ENCODE measurements at regions not wholly inside any gene's neighbourhood (a gene's known extent, or its start where the extent isn't known, plus 50 kb on each side); places are given as distances from the start of the nearest gene placed in this dataset.

DNA sequence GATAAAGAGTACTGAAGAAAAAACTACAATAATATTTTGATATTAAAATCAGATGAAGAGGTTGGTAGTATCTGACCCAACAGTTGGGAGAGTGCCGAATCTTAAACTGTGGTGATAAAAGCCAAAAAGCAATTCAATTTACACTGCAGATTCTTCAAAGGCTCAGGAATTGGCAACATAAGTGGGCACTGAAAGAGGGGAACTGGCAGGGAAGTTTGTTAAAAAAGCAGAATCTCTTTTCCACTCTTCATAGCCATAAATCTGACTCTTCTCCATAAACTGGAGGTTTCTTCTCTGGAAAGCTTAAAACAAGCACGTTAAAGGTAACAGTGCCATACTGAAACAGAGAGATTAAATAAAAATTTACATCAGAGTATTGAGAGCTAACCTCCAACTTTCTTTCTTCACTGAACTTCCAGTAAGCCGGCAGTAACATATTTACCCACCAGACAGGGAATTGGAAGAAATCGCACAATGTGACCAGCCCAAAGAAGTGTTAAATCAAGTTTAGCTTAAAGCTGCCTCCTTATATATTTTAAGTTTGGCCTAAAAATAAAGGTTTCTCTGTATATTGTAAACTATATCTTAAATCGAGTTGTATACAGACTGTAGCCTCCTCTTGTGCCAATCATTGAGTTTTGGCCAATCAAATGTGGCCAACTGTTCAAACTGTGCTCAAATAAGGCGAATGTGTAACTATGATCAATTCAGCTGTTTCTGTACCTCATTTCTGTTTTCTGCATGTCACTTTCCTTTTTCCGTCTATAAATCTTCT lies 358.3 kb downstream of the NXPE2 start:
- no peak for DNase-seq (ENCODE audit: low spot score)

DNA sequence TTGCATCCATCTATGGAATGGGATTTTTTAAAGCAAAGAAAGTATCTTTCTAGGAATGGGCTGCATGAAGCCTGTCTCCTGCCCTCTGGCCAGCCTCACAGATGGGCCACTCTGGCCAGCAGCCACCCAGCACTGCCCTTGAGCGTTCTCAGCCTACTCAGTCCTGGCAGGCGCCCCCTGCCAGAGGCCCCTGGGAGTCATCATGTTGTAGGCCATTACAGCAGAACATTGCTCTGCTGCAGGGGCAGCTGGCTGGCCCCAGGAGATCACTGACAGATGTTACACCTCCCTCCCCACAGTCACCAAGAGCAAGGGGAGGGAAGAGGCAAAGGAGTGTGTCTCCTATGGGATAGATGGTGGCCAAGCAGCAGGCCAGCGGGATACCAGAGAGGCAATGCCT lies 363.7 kb downstream of the NXPE2 start:
- no peak for DNase-seq (ENCODE audit: low spot score)

DNA sequence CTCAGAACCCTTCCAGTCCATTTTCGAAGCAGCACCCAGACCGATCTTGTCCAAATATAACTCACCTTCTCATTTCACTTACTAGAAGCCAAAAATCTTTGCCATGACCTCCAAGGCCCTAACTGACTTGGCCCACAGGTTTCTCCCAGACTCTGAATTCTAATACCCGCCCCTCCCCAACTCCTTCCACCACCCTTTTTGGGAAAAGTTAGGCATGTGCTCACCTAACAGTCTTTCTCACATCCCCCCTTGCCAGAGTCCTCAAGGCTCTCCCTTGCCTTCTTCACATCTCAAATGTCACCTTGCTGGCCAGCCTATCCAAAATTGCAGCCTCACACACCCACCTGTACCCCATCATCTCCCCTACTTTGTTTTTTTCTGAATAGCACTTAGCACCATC lies 369.3 kb downstream of the NXPE2 start:
- DNase-seq (ENCODE audit: low spot score) = no peak

DNA sequence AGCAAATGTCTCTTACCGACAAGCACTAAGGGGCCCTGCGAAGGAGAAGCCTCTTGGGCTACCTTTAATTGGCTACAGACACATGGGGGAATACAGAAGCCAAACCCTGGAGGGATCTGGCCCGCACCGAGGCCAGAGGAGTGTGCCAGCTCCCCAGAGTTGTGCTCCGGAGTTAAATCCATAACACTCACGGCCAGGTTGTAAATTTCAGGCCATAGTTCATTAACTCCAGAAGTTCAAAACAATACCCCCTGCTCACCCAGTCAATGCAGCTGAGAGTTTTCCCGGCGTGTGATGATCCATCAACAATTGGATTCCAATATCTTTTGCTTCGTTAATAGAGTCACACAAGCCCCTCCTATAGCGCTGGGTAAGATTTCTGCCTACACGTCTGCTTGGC lies 371.5 kb downstream of the NXPE2 start:
- DNase-seq (ENCODE audit: low spot score) = no peak

DNA sequence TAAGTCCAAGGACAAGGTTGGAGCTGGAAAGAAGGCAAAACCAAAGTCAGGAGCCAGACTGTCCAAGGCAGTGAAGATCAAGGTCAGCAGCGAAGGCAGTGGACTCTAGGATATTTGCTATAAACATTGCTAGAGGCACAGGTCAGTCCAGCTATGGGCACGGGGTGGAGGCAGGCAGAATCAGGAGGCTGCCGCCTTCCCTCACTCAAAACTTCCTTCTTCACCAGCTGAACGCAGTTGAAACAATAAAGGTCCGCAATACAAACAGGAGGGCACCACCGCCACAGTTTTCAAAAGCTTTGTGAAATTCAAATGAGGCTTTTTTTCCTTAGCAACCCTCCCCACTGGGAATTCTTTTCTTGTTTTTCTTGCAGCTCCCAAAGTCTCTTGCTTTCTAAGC lies 372.4 kb downstream of the NXPE2 start:
- DNase-seq (ENCODE audit: low spot score) = no peak

DNA sequence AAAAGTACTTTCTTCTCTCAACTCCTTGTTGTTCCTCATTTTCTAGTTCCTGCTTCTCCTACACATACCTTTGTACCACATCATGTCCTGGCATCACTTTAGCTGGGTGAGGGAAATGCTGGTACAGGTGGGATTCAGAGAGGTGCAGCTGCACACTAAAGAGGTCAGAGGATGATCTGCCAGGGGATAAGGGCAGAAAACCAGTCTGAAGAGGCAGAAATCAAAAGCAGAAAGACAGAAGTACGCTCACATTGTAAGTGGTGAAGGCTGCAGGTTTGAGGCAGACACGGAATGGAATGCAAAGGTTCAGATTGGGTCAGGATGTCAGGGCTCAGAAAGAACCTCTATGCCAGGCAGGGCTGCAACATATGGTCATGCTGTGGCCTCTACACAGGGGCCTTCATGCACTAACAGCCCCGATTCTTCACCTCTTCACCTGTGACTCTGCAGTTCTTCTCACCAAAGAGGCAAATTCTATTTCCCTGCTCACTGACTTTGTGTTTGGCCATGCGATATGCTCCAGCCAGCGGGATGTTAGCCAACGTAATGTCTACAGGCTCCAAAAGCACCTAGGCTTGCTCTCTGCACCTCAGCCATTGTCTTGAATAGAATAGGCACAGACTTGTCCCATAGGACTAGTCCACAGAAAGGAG lies 373.7 kb downstream of the NXPE2 start:
- DNase-seq (ENCODE audit: low spot score) = no peak

DNA sequence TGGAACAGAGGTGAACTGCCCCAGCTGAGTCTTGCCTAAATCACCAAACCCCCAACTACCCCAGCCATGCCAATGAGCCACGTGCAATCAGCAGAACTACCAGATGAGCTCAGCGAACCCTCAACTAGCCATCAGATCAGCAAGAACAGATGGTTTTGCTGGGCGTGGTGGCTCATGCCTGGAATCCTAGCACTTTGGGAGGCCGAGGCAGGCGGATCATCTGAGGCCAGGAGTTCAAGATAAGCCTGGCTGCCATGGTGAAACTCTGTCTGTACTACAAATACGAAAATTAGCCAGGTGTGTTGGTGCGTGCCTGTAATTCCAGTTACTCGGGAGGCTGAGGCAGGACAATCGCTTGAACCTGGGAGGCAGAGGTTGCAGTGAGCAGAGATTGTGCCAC lies 374.3 kb downstream of the NXPE2 start:
- DNase-seq (ENCODE audit: low spot score) = no peak

DNA sequence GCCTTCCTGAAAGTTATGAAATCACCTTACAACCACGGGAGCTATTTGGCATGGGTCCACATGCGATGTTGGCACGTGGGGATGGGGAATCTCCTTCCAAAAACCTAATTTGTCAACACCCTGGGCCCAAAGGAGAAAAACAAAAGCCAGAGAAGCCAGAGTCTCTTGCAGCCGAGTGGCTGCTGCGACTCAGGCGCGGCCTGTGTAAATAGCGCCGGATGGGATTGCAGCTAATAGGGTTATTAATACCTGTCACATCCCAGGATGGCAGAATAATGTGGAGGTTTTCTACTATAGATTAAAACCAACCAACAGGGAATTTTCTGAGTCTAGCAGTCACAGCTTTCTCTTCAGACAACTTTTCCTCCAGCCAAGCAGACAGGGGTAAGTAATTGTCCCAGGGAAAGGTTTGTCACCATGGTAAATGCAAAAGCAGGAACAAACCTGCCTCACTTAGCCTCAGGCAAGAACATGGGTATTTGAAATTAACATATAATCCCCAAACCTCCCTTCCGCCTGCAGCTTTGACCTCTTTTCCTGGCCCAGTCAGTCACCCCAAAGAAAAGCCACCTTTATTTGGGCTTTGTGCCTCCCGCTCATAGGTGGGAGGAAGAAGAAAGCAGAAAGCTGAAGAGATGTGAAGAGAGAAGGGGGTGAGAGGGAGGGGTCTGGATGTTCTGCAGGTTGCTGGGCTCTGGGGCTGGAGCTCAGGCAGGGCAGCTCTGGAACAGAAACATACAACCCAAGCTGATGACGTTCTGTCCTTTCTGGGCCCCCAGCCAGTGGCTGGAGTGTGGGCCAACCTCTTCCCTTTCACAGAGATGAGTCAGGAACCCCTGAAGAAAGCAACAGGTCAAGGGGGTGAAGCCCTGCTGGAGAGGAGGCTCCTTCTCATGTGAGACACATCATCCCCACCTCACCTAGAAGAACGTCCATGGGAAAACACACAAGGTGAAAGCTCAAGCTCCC lies 376.5 kb downstream of the NXPE2 start:
- no peak for DNase-seq (ENCODE audit: low spot score)

DNA sequence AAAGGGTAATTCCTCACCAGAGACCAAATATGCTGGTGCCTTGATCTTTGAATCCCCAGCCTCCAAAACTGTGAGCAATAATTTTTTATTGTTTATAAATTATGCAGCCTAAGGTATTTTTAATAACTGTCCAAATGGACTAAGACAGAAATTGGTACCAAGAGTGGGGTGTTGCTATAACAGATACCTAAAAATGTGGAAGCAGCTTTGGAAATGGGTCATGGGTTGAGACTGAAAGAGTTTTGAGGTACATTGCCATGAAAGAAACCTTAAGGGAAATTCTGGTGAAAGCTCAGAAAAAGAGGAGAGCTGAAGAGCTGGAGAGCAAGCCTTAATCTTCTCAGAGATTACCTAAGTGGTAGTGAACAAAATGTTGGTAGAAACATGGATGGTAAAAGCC lies 378.2 kb downstream of the NXPE2 start:
- no peak for DNase-seq (ENCODE audit: low spot score)

DNA sequence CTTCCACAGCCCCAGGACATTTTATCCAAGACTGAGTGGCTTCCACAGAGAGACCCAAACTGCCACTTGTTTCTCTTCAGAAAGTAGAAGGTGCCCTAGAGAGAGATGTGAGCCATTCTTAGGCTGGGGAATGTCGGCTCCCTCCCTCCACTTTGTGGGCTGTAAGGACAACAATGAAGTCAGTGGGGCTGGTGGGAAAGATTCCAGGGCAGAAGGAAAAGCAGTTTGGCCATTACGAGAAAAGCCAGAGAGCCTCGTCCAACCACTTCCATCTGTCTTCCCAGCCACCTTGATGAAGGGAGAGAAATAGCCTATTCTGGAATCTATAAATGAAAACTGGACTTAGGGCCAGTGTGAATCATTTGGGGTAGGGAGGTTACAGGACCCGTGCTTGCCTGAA lies 382.5 kb downstream of the NXPE2 start:
- DNase-seq (ENCODE audit: low spot score) = no peak

DNA sequence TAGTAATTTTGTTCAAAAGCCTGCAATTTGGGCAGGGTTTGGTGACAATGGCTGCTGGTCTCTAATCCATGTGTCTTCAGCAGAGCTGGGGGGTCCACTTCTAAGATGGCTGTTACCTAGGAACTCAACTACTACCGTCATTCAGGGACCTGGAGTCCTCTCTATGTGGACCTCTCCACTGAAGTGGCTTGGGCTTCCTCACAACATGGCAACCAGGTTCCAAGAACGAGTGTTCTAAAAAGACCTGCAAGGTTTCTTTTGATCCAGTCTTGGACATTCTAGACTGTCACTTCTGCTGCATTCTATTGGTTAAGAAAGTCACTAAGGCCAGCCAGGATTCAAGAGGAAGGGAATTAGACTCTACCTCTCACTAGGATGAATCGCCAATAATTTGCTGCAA lies 387.0 kb downstream of the NXPE2 start:
- no peak for DNase-seq (ENCODE audit: low spot score)

DNA sequence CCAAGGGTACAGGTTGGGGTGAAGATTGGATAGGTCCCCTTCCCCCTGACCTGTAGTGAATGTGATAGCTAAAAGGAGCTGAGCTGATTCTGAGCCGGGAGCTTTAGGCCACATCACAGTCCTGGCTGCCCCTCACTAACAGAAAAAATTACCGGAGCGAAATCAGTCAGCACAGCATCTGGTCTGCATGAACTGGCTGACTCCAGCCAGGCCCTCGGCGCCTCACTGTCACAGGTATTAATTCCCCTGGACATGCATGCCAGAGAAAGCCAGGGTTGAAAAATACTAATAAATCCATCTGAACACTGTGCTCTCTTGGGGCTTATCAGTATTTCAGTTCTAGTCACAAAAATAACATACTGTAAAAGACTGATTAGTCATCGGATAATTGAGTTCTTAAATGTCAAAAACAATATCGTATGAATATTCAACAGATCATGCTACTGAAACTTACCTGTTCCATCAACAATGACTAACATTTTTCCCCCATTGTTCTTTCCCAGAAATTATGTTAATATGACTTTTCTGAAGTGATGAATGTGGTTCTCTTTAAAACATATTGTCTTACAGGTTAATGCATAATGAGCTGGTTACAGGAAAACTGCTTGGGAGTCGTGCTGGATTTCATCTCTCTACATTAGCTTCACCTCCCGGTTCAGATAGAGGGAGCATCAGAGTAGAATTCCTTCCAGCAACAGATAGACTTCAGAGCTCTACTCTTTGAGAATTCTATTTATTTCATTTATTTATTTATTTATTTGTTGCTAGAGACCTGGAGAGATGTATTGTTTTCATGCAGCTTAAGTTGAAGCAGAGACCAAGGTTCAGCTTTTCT lies 387.7 kb downstream of the NXPE2 start:
- DNase-seq (ENCODE audit: low spot score) = no peak

DNA sequence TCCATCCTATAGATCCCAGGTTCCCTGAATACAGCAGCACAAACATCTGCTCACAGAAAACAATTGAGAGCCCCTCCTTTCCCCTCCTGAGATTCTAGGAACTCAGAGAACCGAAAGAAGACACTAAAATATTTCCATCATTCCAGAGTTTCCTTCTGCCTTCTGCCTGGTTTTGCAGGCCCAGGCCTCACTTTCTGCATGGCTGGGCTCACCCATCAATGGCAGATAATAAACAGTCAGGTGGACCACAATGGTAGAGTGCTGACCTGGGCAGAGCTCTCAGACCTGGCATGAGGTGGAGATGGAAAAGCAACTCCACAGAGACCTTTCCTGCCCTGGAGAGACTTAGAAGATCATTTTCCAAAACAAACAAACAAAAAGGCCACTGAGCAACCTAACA lies 389.1 kb downstream of the NXPE2 start:
- no peak for DNase-seq (ENCODE audit: low spot score)

DNA sequence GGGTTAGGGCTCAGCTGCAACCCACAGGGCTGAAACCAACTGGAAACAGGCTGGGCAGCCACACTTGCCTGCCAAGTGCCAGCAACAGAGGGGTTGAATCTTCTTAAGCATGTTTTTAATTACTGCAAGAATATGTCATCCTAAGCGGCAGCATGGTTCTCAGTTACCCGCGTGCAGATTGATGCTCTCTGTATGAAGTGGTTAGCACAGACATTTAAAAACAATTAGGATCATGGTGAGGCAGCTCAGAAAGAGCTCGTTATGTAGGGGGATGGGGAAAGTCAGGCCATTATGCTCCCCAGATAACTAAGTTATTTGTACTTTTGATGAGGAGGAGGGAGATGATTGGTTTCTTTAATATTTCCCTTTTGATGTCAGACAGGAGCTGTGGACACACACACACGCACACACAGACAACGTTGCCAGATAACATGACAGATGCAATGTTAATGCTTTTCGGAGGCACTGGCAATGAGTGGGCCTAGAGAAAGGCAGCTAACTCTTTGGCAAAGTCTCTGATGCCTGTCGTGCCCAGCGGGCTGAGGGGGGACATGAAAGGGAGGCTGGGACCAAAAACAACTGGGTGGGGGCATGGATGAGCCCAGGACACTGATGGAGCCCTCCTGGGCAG lies 389.7 kb downstream of the NXPE2 start:
- DNase-seq (ENCODE audit: low spot score) = no peak

DNA sequence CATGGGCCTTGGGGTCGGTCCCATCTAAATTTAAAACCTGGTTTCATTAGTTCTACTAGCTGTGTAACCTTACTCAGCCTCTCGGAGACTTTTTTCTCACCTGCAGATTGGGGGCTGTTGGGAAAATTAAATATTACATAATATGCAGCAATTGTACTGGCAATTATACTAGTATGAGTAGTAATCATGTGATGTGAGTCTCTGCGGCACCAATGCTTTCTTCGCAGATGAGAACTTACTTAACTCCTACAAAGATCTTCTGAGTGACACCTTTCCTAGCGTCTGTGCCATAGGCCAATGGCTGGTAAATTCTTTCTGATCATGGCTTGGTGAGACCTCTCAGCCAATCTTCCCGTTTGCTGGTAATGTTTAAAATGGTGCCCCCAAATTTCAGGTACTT lies 391.3 kb downstream of the NXPE2 start:
- no peak for DNase-seq (ENCODE audit: low spot score)

DNA sequence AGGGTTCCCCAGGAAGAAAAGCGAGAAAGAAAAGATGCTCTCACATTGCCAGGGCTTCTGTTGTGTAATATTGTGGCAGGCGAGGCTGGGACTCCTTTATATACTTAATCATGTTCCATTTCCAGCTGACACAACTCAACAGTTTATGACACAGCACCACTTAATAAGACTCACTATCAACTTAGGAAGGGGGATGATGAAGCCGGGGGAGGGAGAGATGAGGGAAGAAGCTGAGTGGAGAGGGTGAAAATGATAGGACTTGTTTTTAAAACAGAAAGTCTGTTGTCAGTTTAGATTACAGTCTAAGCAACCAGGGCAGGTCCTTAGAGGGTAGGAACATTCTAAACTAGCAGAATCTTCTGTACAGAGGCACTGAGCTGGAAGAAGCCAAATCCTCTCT lies 397.0 kb downstream of the NXPE2 start:
- DNase-seq (ENCODE audit: low spot score) = no peak

DNA sequence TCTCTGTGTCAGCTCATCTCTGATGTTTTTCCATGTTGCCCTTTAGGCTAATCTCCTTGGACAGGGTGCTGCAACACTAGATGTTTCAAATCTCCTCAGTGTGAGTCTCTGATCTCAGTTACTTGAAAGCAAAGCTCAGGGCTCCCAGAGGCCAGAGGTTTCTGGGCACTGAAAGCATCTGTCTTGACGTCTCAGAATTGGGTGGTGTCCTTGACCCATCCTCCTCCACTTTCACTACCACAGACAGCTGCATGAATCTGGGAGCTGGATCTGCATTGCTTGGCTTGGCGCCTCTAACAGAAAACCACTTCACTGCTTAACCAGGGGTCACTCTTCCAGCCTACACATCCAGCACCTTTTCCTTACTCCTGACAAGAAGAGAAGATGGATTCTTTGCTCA lies 399.4 kb downstream of the NXPE2 start:
- no peak for DNase-seq (ENCODE audit: low spot score)

DNA sequence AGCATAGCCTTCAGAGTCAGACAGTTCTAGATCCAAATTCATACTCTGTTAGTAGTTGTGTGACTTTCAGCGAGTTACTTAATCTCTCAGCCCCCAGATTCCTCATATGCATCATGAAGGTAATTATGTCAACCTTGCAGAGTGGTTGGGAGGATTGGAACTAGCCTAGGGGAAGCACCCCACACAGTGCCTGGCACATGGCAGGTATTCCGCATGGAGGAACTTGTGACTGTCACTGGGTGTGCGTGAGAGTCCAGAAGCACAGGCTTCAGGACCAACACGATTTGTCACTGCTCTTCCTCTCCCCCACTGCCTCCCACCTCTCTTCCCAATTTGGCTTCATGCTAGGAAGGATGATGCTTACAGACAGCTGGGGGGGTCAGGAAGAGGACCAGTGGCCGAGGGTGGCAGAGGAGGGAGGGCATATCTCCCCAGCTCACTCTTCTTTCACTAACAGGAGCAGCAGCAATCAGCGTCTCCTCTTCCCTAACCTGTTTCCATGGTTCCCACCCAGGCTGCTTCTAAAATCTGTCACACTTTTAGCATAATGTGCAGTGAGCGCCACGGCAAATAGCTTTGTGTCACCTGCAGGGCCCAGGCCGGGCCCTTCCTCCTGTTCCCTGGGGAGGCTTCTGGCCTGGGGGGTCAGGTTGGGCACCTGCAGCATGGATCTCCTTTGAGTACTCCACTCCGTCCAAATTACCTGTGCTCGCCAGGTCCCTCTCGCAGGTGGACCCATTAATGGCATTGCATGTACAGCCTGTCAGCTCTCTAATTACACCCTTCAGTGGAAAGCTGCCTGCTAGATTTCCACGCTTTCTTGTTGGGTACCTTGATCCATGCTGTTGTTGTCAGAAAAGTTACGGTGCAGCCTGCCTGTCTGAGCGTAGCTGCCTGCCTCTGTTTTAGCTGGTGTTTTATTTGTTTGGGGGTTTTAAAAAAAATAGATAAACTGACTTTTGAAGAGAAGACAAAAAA lies 400.4 kb downstream of the NXPE2 start:
- DNase-seq (ENCODE audit: low spot score) = no peak

DNA sequence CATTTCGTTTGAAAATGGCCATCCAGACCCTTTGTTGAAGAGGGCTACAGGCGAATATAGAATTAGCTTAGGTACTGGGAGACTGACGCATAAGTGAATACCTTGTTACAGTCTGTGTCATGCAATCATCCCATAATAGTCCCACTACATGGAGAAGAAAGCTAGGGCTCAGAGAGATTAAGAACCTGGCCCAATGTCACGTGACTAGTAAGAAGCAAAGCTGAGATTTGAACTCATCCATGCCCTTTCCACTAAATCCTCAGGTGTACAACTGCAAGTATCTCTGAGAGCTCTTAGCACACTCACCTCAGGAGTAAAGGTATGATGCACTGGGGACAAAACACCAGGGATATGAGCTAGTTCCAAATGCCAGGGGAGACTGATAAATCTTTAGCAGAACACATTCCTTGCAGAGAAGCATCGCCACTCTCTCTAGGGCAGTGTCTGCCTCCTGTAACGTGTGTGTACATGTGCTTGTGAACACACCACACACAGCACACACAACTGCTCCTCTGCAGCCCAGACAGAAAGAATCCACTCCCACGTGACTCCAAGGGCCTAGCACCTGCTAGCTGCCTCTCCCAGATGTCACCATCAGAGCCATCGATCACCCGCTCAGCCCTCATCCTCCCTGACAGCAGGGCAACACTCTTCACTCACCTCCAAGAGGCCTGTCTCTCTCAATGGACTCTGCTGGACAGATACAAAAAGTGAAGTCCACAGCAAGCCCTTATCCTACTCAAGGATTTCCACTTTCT lies 402.8 kb downstream of the NXPE2 start:
- no peak for DNase-seq (ENCODE audit: low spot score)
